Neural cell (in vitro differentiated cells): ENCODE measurements at regions not wholly inside any gene's neighbourhood (a gene's known extent, or its start where the extent isn't known, plus 50 kb on each side); places are given as distances from the start of the nearest gene placed in this dataset.

ENCODE experiments used
- EP300 ChIP-seq: fragments of 450-650 bp; conservative IDR thresholded peaks from 2 replicates; pipeline ENCODE4 v1.6.1; 2014; ENCODE audit warnings: antibody characterized with exemption, mild to moderate bottlenecking, moderate library complexity; ENCODE audit not compliant: poor library complexity, severe bottlenecking
- EZH2 ChIP-seq: fragments of 200-600, 300-800 bp; shearing (Covaris generic), sonication (generic); IDR thresholded peaks from 2 replicates; pipeline ENCODE4 v1.6.1; 2014; ENCODE audit warnings: antibody characterized with exemption, low read length, borderline replicate concordance, mild to moderate bottlenecking; ENCODE audit not compliant: insufficient read depth, poor library complexity, severe bottlenecking
- MXI1 ChIP-seq: fragments of 450-650 bp; conservative IDR thresholded peaks from 2 replicates; pipeline ENCODE4 v1.6.1; 2014; ENCODE audit warnings: antibody characterized with exemption, mild to moderate bottlenecking; ENCODE audit not compliant: poor library complexity, severe bottlenecking
- POLR2AphosphoS5 ChIP-seq: IDR thresholded peaks from 2 replicates; pipeline ENCODE4 v1.6.1; 2012
- RAD21 ChIP-seq: fragments of 450-650 bp; conservative IDR thresholded peaks from 2 replicates; pipeline ENCODE4 v1.6.1; 2014; ENCODE audit warnings: antibody characterized with exemption, mild to moderate bottlenecking, moderate library complexity
- TF ChIP-seq, protein P1 (sequence below): fragments of 450-650 bp; IDR thresholded peaks from 2 replicates; pipeline ENCODE4 v1.5.1; 2014; ENCODE audit warnings: antibody characterized with exemption, mild to moderate bottlenecking, moderate library complexity; ENCODE audit not compliant: poor library complexity, severe bottlenecking

DNA sequence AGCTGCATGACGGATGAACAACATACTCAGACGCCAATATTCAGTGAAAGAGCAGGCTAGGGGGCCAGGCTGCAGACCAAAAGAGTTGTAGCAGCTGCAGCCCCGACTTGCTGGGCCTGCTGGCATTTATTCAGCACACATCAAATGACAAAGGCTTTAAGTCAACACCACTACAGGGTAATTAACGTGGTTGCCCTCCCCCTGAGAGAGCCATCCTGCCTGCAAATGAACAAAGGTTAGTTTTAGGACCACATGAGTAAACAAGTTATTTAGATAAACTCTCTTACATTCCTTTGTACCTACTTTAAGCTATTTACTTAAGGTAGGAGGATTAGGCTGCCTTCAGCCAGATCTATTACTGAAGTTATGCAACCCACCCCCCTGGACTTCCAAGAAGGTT, 1329.1 kb downstream of the PCDH18 start:
- TF ChIP-seq, protein P1, sequence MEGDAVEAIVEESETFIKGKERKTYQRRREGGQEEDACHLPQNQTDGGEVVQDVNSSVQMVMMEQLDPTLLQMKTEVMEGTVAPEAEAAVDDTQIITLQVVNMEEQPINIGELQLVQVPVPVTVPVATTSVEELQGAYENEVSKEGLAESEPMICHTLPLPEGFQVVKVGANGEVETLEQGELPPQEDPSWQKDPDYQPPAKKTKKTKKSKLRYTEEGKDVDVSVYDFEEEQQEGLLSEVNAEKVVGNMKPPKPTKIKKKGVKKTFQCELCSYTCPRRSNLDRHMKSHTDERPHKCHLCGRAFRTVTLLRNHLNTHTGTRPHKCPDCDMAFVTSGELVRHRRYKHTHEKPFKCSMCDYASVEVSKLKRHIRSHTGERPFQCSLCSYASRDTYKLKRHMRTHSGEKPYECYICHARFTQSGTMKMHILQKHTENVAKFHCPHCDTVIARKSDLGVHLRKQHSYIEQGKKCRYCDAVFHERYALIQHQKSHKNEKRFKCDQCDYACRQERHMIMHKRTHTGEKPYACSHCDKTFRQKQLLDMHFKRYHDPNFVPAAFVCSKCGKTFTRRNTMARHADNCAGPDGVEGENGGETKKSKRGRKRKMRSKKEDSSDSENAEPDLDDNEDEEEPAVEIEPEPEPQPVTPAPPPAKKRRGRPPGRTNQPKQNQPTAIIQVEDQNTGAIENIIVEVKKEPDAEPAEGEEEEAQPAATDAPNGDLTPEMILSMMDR, result no peak
- no peak for TF ChIP-seq RAD21
- TF ChIP-seq EZH2, result no peak
- no peak for TF ChIP-seq EP300
- TF ChIP-seq MXI1, result no peak
- TF ChIP-seq POLR2AphosphoS5, result no peak
